GM12892 (cell line): ENCODE measurements at regions not wholly inside any gene's neighbourhood (a gene's known extent, or its start where the extent isn't known, plus 50 kb on each side); places are given as distances from the start of the nearest gene placed in this dataset.

Source experiments
- POLR2A ChIP-seq: IDR thresholded peaks from 2 replicates; pipeline ENCODE4 v1.6.1; 2011; ENCODE audit warnings: low read depth, low read length, control low read depth
- POLR2AphosphoS5 ChIP-seq: IDR thresholded peaks from 2 replicates; pipeline ENCODE4 v1.6.1; 2011; ENCODE audit warnings: low read depth, low read length, control low read depth
- TAF1 ChIP-seq: IDR thresholded peaks from 2 replicates; pipeline ENCODE4 v1.6.1; 2011; ENCODE audit warnings: low read depth, mild to moderate bottlenecking, control low read depth, low read length, borderline replicate concordance

DNA sequence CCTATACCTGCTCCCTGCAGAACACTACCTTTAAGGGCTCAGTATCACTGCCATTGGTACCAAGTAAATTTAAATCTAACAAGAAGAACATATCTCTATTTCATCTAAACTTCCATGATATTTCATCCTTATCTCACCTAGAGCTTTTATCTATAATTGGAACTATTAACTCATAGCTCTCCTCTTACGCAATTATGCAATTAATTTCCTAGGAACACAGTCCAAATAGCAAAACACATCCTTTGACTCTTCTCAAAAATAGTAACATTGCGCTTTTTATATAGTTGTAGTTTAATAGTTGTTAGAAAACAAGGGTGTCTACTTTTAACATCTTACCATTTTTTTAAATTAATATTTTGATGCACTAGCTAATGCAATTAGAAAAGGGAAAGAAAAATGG is 986.8 kb upstream of the SLC35B3 start:
- TF ChIP-seq POLR2A (no peak), TAF1 (no peak), POLR2AphosphoS5 (no peak)
